ENCODE measurements at regions not wholly inside any gene's neighbourhood (a gene's known extent, or its start where the extent isn't known, plus 50 kb on each side); places are given as distances from the start of the nearest gene placed in this dataset.

- no peak for DNase-seq (ENCODE audit: low read depth in 2 of 2)
Observed at GRCh38 chr5:21694567-21694966, 1158.6 kb downstream of the CDH12 start.

- DNase-seq (ENCODE audit: low read depth in 2 of 2) = no peak
Observed at GRCh38 chr5:21693591-21693990, 1159.6 kb downstream of the CDH12 start.

GRCh38 chr5:21689587-21689986 lies 1163.6 kb downstream of the CDH12 start:
- DNase-seq (ENCODE audit: low read depth in 2 of 2) = no peak

- DNase-seq (ENCODE audit: low read depth in 2 of 2) = no peak
Observed at GRCh38 chr5:21688655-21689054, 1164.5 kb downstream of the CDH12 start.

- no peak for DNase-seq (ENCODE audit: low read depth in 2 of 2)
Observed at GRCh38 chr5:21687621-21688020, 1165.5 kb downstream of the CDH12 start.

GRCh38 chr5:21686706-21687105 lies 1166.4 kb downstream of the CDH12 start:
- no peak for DNase-seq (ENCODE audit: low read depth in 2 of 2)

- peak in 1 of 2 experiments; percentile 14 for DNase-seq (ENCODE audit: low read depth in 2 of 2)
Observed at GRCh38 chr5:21685522-21685921, 1167.6 kb downstream of the CDH12 start.

- no peak for DNase-seq (ENCODE audit: low read depth in 2 of 2)
Observed at GRCh38 chr5:21684992-21685391, 1168.2 kb downstream of the CDH12 start.

- peak; percentile 38 to 39 for DNase-seq (ENCODE audit: low read depth in 2 of 2)
Observed at GRCh38 chr5:21681911-21682310, 1171.2 kb downstream of the CDH12 start.

- no peak for DNase-seq (ENCODE audit: low read depth in 2 of 2)
Observed at GRCh38 chr5:21680641-21681040, 1172.5 kb downstream of the CDH12 start.

GRCh38 chr5:21680196-21680595 lies 1172.9 kb downstream of the CDH12 start:
- peak; percentile 75 to 81 for DNase-seq (ENCODE audit: low read depth in 2 of 2)

- no peak for DNase-seq (ENCODE audit: low read depth in 2 of 2)
Observed at GRCh38 chr5:21678526-21678925, 1174.6 kb downstream of the CDH12 start.

- no peak for DNase-seq (ENCODE audit: low read depth in 2 of 2)
Observed at GRCh38 chr5:21672911-21673310, 1180.2 kb downstream of the CDH12 start.

- DNase-seq (ENCODE audit: low read depth in 2 of 2) = no peak
Observed at GRCh38 chr5:21672360-21672759, 1180.8 kb downstream of the CDH12 start.

GRCh38 chr5:21665524-21665923 lies 1187.6 kb downstream of the CDH12 start:
- no peak for DNase-seq (ENCODE audit: low read depth in 2 of 2)

- DNase-seq (ENCODE audit: low read depth in 2 of 2) = no peak
Observed at GRCh38 chr5:21663082-21663481, 1190.1 kb downstream of the CDH12 start.

GRCh38 chr5:21661184-21661583 lies 1192.0 kb downstream of the CDH12 start:
- no peak for DNase-seq (ENCODE audit: low read depth in 2 of 2)

- no peak for DNase-seq (ENCODE audit: low read depth in 2 of 2)
Observed at GRCh38 chr5:21654556-21654955, 1198.6 kb downstream of the CDH12 start.

GRCh38 chr5:21649969-21650368 lies 1203.2 kb downstream of the CDH12 start:
- DNase-seq (ENCODE audit: low read depth in 2 of 2) = no peak

GRCh38 chr5:21646469-21646868 lies 1206.7 kb downstream of the CDH12 start:
- DNase-seq (ENCODE audit: low read depth in 2 of 2) = no peak

GRCh38 chr5:21644032-21644431 lies 1209.1 kb downstream of the CDH12 start:
- DNase-seq (ENCODE audit: low read depth in 2 of 2) = no peak

- no peak for DNase-seq (ENCODE audit: low read depth in 2 of 2)
Observed at GRCh38 chr5:21642312-21642711, 1210.8 kb downstream of the CDH12 start.

- DNase-seq (ENCODE audit: low read depth in 2 of 2) = no peak
Observed at GRCh38 chr5:21623831-21624230, 1229.3 kb downstream of the CDH12 start.

GRCh38 chr5:21615195-21615765 lies 1237.9 kb downstream of the CDH12 start:
- no peak for DNase-seq (ENCODE audit: low read depth in 2 of 2)
